ENCODE measurements at regions not wholly inside any gene's neighbourhood (a gene's known extent, or its start where the extent isn't known, plus 50 kb on each side); places are given as distances from the start of the nearest gene placed in this dataset.

GRCh38 chr14:39580696-39581095, 148.5 kb upstream of the FBXO33 start:
- no peak for TF ChIP-seq CTCF (IDR thresholded peaks at IDR 0.05; ENCODE audit: partially characterized antibody, unreplicated experiment)
- Mint-ChIP-seq H3K36me3 (ENCODE audit: unreplicated experiment) (no peaks in the 10 kb centered on the region), H3K9me3 (ENCODE audit: unreplicated experiment) (no peaks in the 10 kb centered on the region), H3K4me3 (ENCODE audit: unreplicated experiment) (no peak overlapping the region), H3K4me1 (ENCODE audit: low read depth, unreplicated experiment) (no peaks in the 10 kb centered on the region), H3K27ac (ENCODE audit: unreplicated experiment) (no peak overlapping the region), H3K27me3 (ENCODE audit: unreplicated experiment) (no peaks in the 10 kb centered on the region)
- no peak for DNase-seq

- Mint-ChIP-seq H3K36me3 (ENCODE audit: unreplicated experiment) (no peaks in the 10 kb centered on the region), H3K4me1 (ENCODE audit: low read depth, unreplicated experiment) (no peaks in the 10 kb centered on the region), H3K27ac (ENCODE audit: unreplicated experiment) (no peak overlapping the region), H3K4me3 (ENCODE audit: unreplicated experiment) (no peak overlapping the region), H3K27me3 (ENCODE audit: unreplicated experiment) (no peaks in the 10 kb centered on the region), H3K9me3 (ENCODE audit: unreplicated experiment) (no peaks in the 10 kb centered on the region)
- TF ChIP-seq CTCF (IDR thresholded peaks at IDR 0.05; ENCODE audit: partially characterized antibody, unreplicated experiment), result no peak
- no peak for DNase-seq
These were observed 144.5 kb upstream of the FBXO33 start for GRCh38 chr14:39576736-39577135.

- no peaks in the 10 kb centered on the region for H3K36me3 Mint-ChIP-seq (ENCODE audit: unreplicated experiment)
- H3K9me3 Mint-ChIP-seq (ENCODE audit: unreplicated experiment), result no peaks in the 10 kb centered on the region
- no peak overlapping the region for H3K4me3 Mint-ChIP-seq (ENCODE audit: unreplicated experiment)
- H3K27me3 Mint-ChIP-seq (ENCODE audit: unreplicated experiment), result no peaks in the 10 kb centered on the region
- H3K4me1 Mint-ChIP-seq (ENCODE audit: low read depth, unreplicated experiment), result no peaks in the 10 kb centered on the region
- DNase-seq, result no peak
- TF ChIP-seq CTCF (IDR thresholded peaks at IDR 0.05; ENCODE audit: partially characterized antibody, unreplicated experiment), result no peak
- H3K27ac Mint-ChIP-seq (ENCODE audit: unreplicated experiment), result no peak overlapping the region
These were observed 144.0 kb upstream of the FBXO33 start for GRCh38 chr14:39576258-39576657.

- TF ChIP-seq CTCF (IDR thresholded peaks at IDR 0.05; ENCODE audit: partially characterized antibody, unreplicated experiment), result no peak
- Mint-ChIP-seq H3K4me3 (ENCODE audit: unreplicated experiment) (no peak overlapping the region), H3K4me1 (ENCODE audit: low read depth, unreplicated experiment) (no peaks in the 10 kb centered on the region), H3K36me3 (ENCODE audit: unreplicated experiment) (no peaks in the 10 kb centered on the region), H3K9me3 (ENCODE audit: unreplicated experiment) (no peaks in the 10 kb centered on the region), H3K27me3 (ENCODE audit: unreplicated experiment) (no peaks in the 10 kb centered on the region), H3K27ac (ENCODE audit: unreplicated experiment) (no peak overlapping the region)
- no peak for DNase-seq
These were observed 136.7 kb upstream of the FBXO33 start for GRCh38 chr14:39568809-39569538.

- Mint-ChIP-seq H3K27ac (ENCODE audit: unreplicated experiment) (no peak overlapping the region), H3K27me3 (ENCODE audit: unreplicated experiment) (no peaks in the 10 kb centered on the region), H3K9me3 (ENCODE audit: unreplicated experiment) (no peaks in the 10 kb centered on the region), H3K36me3 (ENCODE audit: unreplicated experiment) (no peaks in the 10 kb centered on the region), H3K4me3 (ENCODE audit: unreplicated experiment) (no peak overlapping the region), H3K4me1 (ENCODE audit: low read depth, unreplicated experiment) (no peaks in the 10 kb centered on the region)
- TF ChIP-seq CTCF (IDR thresholded peaks at IDR 0.05; ENCODE audit: partially characterized antibody, unreplicated experiment), result no peak
- no peak for DNase-seq
These were observed 134.6 kb upstream of the FBXO33 start for GRCh38 chr14:39566795-39567194.

Measured in glutamatergic neuron (in vitro differentiated cells).